ENCODE measurements at regions not wholly inside any gene's neighbourhood (a gene's known extent, or its start where the extent isn't known, plus 50 kb on each side); places are given as distances from the start of the nearest gene placed in this dataset.

DNA sequence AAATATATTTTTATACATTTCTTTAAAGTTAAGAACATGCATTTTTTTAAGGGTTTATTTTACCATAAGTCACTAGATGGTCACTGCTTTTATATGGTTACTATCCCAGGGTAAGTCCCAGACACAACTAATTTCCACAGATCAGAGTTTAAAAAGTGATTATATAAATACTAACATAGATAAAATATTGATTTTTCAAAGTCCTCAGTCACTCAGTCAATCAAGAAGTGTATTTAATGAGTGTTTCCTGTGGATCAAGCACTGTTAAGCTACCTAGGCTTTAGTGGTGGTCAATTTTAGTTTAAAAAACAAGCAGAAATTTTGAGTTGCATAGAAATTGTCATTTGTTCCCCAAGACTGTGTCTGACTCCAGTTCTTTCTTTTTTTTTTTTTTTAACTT lies 399.5 kb upstream of the SYNCRIP start:
- no peaks in the 10 kb centered on the region for H3K36me3 ChIP-seq (replicated peaks in 1 of 2; ENCODE audit: control insufficient read depth in 1 of 2, insufficient read depth in 2 of 2, low read length in 2 of 2)
- H3K27ac ChIP-seq (ENCODE audit: extremely low read length, insufficient read depth, low read length): no peak overlapping the region
- TF ChIP-seq, protein P1, sequence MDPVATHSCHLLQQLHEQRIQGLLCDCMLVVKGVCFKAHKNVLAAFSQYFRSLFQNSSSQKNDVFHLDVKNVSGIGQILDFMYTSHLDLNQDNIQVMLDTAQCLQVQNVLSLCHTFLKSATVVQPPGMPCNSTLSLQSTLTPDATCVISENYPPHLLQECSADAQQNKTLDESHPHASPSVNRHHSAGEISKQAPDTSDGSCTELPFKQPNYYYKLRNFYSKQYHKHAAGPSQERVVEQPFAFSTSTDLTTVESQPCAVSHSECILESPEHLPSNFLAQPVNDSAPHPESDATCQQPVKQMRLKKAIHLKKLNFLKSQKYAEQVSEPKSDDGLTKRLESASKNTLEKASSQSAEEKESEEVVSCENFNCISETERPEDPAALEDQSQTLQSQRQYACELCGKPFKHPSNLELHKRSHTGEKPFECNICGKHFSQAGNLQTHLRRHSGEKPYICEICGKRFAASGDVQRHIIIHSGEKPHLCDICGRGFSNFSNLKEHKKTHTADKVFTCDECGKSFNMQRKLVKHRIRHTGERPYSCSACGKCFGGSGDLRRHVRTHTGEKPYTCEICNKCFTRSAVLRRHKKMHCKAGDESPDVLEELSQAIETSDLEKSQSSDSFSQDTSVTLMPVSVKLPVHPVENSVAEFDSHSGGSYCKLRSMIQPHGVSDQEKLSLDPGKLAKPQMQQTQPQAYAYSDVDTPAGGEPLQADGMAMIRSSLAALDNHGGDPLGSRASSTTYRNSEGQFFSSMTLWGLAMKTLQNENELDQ (CRISPR knock-in tag; IDR thresholded peaks at IDR 0.05; ENCODE audit: borderline replicate concordance): no peak
- TF ChIP-seq, protein P2, sequence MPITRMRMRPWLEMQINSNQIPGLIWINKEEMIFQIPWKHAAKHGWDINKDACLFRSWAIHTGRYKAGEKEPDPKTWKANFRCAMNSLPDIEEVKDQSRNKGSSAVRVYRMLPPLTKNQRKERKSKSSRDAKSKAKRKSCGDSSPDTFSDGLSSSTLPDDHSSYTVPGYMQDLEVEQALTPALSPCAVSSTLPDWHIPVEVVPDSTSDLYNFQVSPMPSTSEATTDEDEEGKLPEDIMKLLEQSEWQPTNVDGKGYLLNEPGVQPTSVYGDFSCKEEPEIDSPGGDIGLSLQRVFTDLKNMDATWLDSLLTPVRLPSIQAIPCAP (CRISPR knock-in tag; IDR thresholded peaks at IDR 0.05; ENCODE audit: low read depth): no peak
- TF ChIP-seq EZH2 (conservative IDR thresholded peaks at IDR 0.05; ENCODE audit: low read depth, low read length) (no peak), ZSCAN30 (CRISPR knock-in tag; IDR thresholded peaks at IDR 0.05) (no peak), RBAK (CRISPR knock-in tag; IDR thresholded peaks at IDR 0.05) (no peak), ZBTB7A (CRISPR knock-in tag; IDR thresholded peaks at IDR 0.05) (no peak), SUZ12 (IDR thresholded peaks at IDR 0.05; ENCODE audit: low read depth, low read length) (no peak)
- TF ChIP-seq, protein P3, sequence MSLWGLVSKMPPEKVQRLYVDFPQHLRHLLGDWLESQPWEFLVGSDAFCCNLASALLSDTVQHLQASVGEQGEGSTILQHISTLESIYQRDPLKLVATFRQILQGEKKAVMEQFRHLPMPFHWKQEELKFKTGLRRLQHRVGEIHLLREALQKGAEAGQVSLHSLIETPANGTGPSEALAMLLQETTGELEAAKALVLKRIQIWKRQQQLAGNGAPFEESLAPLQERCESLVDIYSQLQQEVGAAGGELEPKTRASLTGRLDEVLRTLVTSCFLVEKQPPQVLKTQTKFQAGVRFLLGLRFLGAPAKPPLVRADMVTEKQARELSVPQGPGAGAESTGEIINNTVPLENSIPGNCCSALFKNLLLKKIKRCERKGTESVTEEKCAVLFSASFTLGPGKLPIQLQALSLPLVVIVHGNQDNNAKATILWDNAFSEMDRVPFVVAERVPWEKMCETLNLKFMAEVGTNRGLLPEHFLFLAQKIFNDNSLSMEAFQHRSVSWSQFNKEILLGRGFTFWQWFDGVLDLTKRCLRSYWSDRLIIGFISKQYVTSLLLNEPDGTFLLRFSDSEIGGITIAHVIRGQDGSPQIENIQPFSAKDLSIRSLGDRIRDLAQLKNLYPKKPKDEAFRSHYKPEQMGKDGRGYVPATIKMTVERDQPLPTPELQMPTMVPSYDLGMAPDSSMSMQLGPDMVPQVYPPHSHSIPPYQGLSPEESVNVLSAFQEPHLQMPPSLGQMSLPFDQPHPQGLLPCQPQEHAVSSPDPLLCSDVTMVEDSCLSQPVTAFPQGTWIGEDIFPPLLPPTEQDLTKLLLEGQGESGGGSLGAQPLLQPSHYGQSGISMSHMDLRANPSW (CRISPR knock-in tag; IDR thresholded peaks at IDR 0.05; ENCODE audit: borderline replicate concordance): no peak
- TF ChIP-seq, protein P4, sequence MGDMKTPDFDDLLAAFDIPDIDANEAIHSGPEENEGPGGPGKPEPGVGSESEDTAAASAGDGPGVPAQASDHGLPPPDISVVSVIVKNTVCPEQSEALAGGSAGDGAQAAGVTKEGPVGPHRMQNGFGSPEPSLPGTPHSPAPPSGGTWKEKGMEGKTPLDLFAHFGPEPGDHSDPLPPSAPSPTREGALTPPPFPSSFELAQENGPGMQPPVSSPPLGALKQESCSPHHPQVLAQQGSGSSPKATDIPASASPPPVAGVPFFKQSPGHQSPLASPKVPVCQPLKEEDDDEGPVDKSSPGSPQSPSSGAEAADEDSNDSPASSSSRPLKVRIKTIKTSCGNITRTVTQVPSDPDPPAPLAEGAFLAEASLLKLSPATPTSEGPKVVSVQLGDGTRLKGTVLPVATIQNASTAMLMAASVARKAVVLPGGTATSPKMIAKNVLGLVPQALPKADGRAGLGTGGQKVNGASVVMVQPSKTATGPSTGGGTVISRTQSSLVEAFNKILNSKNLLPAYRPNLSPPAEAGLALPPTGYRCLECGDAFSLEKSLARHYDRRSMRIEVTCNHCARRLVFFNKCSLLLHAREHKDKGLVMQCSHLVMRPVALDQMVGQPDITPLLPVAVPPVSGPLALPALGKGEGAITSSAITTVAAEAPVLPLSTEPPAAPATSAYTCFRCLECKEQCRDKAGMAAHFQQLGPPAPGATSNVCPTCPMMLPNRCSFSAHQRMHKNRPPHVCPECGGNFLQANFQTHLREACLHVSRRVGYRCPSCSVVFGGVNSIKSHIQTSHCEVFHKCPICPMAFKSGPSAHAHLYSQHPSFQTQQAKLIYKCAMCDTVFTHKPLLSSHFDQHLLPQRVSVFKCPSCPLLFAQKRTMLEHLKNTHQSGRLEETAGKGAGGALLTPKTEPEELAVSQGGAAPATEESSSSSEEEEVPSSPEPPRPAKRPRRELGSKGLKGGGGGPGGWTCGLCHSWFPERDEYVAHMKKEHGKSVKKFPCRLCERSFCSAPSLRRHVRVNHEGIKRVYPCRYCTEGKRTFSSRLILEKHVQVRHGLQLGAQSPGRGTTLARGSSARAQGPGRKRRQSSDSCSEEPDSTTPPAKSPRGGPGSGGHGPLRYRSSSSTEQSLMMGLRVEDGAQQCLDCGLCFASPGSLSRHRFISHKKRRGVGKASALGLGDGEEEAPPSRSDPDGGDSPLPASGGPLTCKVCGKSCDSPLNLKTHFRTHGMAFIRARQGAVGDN (CRISPR knock-in tag; IDR thresholded peaks at IDR 0.05): no peak
- H2AFZ ChIP-seq (ENCODE audit: low read length): no peak overlapping the region
- ChIA-PET CTCF (ENCODE audit: low intra/inter-chr PET ratio, low total read pairs) (no interaction called here), POLR2A (no interaction called here)
- DNase-seq (ENCODE audit: low spot score) (no peak), FAIRE-seq (no peak), ATAC-seq (no peak)
- no peaks in the 10 kb centered on the region for H3K79me2 ChIP-seq (ENCODE audit: insufficient read depth, low read length)
- H3K4me2 ChIP-seq (ENCODE audit: low read depth, low read length): no peak overlapping the region
- no peaks in the 10 kb centered on the region for H3K4me1 ChIP-seq (ENCODE audit: insufficient read depth, low read length)
- no peaks in the 10 kb centered on the region for H3K9me3 ChIP-seq (ENCODE audit: low read length)
- no TSS peak for BruUV-seq (replicated peaks)
- intact Hi-C loops (cut with micrococcal nuclease; ENCODE audit: unreplicated experiment) (no loop called here), in situ Hi-C loops (cut with HindIII; ENCODE audit: extremely low pct_ligation_motif_present, low pct_unique_long_range_greater_than_20kb) (no loop called here)
- H4K20me1 ChIP-seq (ENCODE audit: insufficient read depth, low read length): no peaks in the 10 kb centered on the region
- H3K4me3 ChIP-seq (replicated peaks in 1 of 3; ENCODE audit: insufficient read depth in 1 of 3, low read depth in 2 of 3, low read length in 3 of 3): no peak overlapping the region
- H3K27me3 ChIP-seq (ENCODE audit: control insufficient read depth in 1 of 2, insufficient read depth in 2 of 2, low read length in 2 of 2): no peaks in the 10 kb centered on the region
- H3K9ac ChIP-seq (ENCODE audit: insufficient read depth, low read depth, low read length): no peak overlapping the region
